GM18870 (cell line): ENCODE measurements at regions not wholly inside any gene's neighbourhood (a gene's known extent, or its start where the extent isn't known, plus 50 kb on each side); places are given as distances from the start of the nearest gene placed in this dataset.
"Not testable (repeated sequence)": the region's sequence is repeated elsewhere in the genome, so short reads cannot be mapped to it uniquely, and the experiment has no call there.

ENCODE experiments used
- ATAC-seq: cut with Tn5 transposase; IDR thresholded peaks from one replicate; pipeline ENCODE4 v1.9.1; 2021; ENCODE audit warnings: moderate library complexity; ENCODE audit not compliant: unreplicated experiment

GRCh38 chr1:222470252-222470805, 77.6 kb downstream of the HHIPL2 start:
- ATAC-seq: not testable (repeated sequence)

- no peak for ATAC-seq
Observed at GRCh38 chr1:222466150-222466865, 81.6 kb downstream of the HHIPL2 start.

GRCh38 chr1:222465211-222466041, 82.5 kb downstream of the HHIPL2 start:
- ATAC-seq: peak; percentile 65

GRCh38 chr1:222464841-222465210, 83.1 kb downstream of the HHIPL2 start:
- peak; percentile 17 for ATAC-seq

- ATAC-seq: no peak
Observed at GRCh38 chr1:222463059-222463730, 84.7 kb downstream of the HHIPL2 start.

- ATAC-seq: no peak
Observed at GRCh38 chr1:222462601-222463000, 85.3 kb downstream of the HHIPL2 start.

GRCh38 chr1:222461941-222462340, 86.0 kb downstream of the HHIPL2 start:
- ATAC-seq: no peak

- ATAC-seq: no peak
Observed at GRCh38 chr1:222459652-222460051, 88.3 kb downstream of the HHIPL2 start.

- ATAC-seq: no peak
Observed at GRCh38 chr1:222457513-222457912, 90.4 kb downstream of the HHIPL2 start.

- no peak for ATAC-seq
Observed at GRCh38 chr1:222457084-222457483, 90.8 kb downstream of the HHIPL2 start.

- ATAC-seq: peak; percentile 97
Observed at GRCh38 chr1:222455188-222455879, 92.6 kb downstream of the HHIPL2 start.

GRCh38 chr1:222454782-222455181, 93.1 kb downstream of the HHIPL2 start:
- peak; percentile 30 for ATAC-seq

- ATAC-seq: no peak
Observed at GRCh38 chr1:222454186-222454585, 93.7 kb downstream of the HHIPL2 start.

- ATAC-seq: no peak
Observed at GRCh38 chr1:222452031-222452430, 95.9 kb downstream of the HHIPL2 start.

GRCh38 chr1:222443566-222443965, 104.3 kb downstream of the HHIPL2 start:
- no peak for ATAC-seq

- no peak for ATAC-seq
Observed at GRCh38 chr1:222441066-222441465, 106.8 kb downstream of the HHIPL2 start.

- ATAC-seq: no peak
Observed at GRCh38 chr1:222424826-222425225, 123.1 kb downstream of the HHIPL2 start.

GRCh38 chr1:222421380-222421779, 126.5 kb downstream of the HHIPL2 start:
- no peak for ATAC-seq

GRCh38 chr1:222420633-222421032, 127.3 kb downstream of the HHIPL2 start:
- no peak for ATAC-seq

GRCh38 chr1:222418654-222419053, 129.2 kb downstream of the HHIPL2 start:
- no peak for ATAC-seq

- ATAC-seq: no peak
Observed at GRCh38 chr1:222417264-222417663, 130.6 kb downstream of the HHIPL2 start.
